HG03558 (cell line): ENCODE measurements at regions not wholly inside any gene's neighbourhood (a gene's known extent, or its start where the extent isn't known, plus 50 kb on each side); places are given as distances from the start of the nearest gene placed in this dataset.

Experiments used
- ATAC-seq: cut with Tn5 transposase; IDR thresholded peaks from one replicate; pipeline ENCODE4 v1.9.1; 2021; ENCODE audit warnings: moderate number of reproducible peaks; ENCODE audit not compliant: unreplicated experiment; ENCODE audit errors: extremely low read depth

DNA sequence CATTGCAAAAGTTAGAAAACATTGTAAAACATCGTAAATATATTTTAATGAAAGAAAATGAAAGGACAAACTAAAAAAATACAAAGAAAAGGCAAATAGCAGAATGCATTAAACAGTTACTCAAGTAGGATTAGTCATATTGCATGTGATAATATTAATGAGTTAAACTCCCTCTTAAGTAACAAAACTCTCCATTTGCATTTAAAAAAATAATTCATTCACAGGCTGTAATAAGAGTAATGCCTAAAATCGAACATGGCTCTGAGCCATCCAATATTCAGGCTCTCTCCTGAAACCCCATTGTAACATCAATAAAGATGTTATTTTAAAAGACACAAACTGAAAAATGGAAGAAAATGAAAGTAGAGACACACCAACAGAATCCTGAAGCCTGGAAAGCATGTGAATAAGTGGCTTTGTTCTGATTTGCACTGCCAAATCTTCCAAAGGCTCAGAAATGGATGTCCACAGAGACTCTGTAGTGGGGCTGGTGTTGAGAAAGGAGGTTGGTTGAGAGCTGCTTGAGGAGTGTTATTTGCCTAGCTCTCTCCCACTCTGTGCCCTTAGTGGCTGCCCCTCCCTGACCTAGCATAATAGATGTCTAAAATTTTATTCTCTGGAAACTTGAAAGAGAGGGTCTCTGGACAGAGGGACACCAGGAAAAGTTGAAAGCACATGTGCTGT is 268.3 kb upstream of the MEOX2 start:
- no peak for ATAC-seq

DNA sequence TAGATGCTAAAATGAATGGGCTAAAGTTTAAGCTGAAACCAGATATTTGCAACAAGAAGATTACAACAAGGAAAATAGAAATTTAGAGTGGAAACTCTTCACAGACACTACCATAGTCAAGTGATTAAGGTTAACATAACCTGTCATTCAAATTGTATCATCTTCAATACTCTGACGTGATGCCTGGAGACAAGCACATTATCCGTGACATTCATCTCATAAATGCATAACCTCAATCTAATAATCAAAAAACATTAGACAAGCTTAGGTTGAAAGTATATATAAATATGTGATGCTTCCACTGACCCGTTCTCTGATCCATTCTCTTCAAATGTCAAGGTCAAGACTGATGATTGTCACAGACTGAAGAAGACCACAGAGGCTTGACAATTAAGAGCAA is 263.8 kb upstream of the MEOX2 start:
- ATAC-seq = no peak

DNA sequence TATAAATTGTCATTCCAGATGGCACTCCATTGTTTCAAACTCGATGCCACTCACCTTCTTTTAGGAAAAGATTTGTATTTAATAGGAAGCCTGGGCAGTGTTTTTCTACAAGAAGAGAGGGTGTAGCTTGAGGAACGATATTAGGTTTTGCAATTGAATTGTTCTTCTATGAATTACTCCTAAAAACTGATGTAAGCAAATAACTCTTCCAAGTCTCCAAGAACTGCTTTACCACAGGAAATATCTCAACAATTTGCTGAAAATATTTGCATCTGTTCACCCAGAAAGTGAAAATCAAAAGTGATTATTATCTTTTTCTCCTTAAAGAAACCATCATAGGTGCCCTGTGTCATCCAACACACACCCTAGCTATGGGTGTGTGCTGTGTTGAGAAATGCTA is 261.3 kb upstream of the MEOX2 start:
- no peak for ATAC-seq

DNA sequence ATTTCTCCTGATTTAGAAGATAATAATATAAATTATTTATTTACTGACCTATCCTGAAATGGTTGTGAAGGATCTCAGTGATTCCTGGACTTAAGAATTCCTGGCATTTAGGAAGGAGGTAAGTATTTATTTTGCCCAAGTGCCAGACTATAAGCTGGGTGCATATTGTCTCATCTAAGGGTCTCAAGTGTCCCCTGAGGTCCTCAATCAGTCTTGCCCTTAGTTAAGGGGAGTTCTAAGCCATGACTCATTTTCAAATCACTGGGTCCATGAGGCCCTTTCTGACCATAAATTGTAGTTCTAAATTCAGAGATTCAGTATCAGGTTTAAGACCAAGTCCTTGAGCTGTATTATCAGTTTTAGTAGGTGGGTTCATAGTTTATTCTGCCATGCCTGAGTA is 251.6 kb upstream of the MEOX2 start:
- no peak for ATAC-seq

DNA sequence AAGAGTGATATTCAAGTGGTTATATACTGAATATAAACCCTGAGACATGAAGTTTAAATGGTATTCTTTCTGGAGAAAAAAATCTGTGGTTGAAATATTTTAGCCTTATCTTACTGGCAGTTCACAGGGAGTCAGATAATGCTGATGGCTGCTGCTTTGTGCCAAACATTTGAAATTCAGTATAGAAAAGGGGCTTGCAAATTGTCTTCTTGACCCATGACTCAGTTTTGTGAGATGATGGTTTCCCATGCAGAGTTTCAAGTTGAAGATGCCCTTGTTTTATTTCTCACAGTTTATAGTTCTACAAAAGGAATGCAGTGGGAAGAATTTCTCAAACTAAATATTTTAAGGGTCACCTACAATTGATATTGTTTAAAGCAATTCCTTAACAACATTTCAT is 251.1 kb upstream of the MEOX2 start:
- no peak for ATAC-seq

DNA sequence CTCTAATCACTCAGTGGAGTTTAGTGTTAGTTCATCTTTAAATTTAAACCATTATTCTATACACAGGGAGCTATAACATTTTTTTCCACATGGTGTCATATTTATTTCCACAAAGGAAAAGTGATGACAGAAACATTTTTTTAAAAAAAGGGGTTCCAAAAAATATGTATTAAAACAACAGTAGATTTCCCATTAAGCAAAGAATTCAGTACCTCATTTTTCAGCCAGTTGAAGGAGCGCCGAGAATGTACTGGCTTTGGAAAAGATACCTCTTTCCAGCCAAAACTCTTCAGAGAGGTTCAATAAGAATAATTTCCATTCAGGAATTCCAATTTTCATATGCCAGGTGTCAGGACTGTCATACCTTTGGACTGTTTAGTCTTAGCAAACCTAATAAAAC is 250.5 kb upstream of the MEOX2 start:
- ATAC-seq = no peak

DNA sequence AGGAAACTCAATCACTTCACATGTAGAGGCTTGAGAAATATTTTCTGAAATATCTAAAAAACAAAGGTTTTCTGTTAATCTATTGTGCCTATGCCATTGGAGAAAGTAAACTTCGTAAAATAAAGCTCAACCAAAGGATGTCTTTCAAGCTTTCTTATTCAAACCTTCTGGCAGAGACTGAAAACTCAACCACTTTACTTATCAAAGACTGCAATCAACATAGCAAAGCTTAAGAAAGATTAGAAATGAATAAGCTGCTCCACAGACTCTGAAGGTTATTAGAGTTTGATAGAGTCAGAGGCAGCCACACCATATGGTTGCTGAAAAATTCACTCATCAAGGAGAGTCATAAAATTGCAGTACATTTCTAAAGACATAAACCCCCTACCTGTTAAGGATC is 245.8 kb upstream of the MEOX2 start:
- no peak for ATAC-seq

DNA sequence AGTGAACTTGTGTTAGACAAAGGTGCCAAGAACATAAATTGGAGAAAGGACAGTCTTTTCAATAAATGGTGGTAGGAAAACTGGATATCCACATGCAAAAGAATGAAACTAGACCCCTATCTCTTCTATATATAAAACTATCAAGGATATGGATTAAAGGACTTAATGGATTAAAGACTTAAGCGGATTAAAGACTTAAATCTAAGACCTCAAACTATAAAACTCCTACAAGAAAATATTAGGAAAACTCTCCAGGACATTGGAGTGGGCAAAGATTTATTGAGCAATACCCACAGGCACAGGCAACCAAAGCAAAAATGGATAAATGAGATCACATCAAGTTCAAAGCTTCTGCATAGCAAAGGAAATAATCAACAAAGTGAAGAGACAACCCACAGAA is 242.9 kb upstream of the MEOX2 start:
- ATAC-seq = no peak

DNA sequence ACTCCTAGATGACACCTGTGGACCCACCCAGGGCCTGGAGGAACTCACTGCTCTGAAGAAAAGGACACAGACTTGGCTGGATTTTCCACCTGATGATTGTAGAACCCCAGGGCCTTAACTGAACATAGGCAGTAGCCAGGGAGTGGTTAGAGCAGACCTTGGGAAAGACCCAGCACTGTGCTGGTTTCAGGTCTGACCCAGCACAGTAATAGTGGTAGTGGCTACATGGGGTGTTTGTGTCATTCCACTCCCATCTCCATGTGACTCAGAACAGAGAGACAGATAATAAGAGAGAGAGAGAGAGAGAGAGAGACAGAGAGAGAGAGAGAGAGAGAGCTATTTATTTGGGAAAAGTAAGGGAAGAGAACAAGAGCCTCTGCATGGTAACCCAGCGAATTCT is 239.1 kb upstream of the MEOX2 start:
- ATAC-seq = no peak

DNA sequence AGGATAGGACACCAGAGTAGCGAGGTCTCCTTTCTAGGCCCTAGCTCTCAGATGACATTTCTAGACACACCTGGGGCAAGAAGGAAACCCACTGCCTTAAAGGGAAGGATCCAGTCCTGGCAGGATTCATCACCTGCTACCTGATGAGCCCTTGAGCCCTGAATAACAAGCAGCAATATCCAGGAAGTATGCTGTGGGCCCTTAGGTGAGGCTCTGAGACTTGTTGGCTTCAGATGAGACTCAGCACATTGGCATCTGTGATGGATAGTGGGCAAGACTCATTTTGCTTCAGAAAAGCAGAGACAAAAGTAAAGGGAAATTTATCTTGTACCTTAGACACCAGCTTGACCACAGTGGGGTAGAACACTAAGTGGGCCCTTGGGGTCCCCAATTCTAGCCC is 238.4 kb upstream of the MEOX2 start:
- no peak for ATAC-seq

DNA sequence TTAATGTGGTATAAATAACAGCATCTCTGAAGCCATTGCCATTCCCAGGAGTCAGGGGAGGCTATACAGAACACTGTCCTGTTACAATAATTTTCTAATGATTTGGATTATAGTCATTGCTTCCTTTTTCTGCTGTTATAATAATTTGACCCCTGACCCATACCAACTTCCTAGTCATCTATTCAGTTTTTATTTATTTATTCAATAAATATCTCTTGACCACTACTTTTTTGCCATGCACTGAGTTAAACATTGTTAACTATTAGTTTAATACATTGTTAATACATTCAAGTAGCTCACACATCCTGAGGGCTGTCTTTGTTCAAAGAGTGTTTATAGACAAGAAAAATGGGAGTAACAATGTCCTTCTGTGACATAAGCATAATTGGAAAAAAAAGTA is 235.5 kb upstream of the MEOX2 start:
- no peak for ATAC-seq

DNA sequence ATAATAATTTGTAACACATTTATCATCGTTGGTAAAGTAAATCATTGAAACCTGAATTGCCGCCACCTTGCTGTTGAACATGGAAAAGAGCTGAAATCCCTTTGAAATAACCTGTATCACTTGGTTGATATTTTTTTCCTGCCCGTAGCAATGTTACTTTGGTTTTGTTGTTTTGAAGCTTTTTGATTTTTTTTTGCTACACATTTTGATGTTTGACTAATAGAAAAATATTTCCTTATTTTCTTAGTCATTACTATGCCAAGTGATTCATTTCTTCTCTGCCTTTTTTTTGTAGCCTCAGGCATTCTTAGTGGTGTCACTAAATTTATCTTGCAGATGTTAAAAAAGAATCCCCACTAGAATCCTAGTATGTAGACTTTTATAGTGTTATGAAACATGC is 235.1 kb upstream of the MEOX2 start:
- no peak for ATAC-seq

DNA sequence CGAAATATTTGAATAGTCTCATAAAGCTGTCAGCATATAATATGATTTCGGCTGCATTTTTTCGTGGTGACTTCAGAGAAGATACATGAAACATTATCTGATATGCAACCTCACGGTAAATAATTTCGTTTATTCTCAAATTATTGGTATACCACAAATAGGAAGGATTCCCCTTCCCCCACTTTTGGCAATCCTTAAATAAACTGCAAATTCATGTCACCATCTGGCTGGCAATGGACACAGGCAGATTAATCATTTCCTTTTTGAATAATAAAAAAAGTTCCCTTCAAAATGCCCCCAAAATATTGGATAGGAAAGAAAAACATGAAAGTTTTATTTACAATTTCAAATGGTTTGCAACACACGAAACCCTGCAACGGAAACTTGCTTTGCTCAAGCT is 234.5 kb upstream of the MEOX2 start:
- ATAC-seq = no peak

DNA sequence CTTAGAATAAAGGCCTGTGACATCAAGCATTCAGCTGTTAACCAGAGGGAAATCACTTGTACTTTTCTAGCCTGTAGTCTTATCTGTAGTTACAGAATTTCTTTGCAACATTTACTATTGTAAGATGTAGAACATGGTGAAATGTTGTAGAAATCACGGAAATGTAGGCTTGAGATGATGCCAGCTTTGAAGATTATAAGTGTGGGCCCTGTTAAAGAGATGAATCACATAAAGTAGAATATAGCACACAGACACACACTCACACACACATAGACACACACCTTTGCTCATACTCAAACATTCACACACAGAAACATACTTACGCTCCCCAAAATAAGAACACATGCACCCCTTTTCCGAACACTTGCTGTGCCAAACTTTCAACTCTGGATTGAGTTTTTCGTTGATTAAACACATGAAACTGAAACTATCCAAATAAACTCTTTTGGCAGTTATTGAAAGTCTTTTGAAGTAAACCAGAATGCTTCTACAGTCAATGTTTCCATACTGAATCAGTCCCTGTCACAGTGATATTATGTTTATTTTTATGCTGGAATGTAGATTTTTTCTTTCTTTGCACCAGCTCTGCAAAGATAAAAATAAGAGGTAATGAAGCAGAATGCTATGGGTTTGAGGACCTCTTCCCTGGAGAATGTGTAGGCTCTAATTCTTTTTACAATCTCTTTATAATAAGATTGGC is 230.3 kb upstream of the MEOX2 start:
- no peak for ATAC-seq

DNA sequence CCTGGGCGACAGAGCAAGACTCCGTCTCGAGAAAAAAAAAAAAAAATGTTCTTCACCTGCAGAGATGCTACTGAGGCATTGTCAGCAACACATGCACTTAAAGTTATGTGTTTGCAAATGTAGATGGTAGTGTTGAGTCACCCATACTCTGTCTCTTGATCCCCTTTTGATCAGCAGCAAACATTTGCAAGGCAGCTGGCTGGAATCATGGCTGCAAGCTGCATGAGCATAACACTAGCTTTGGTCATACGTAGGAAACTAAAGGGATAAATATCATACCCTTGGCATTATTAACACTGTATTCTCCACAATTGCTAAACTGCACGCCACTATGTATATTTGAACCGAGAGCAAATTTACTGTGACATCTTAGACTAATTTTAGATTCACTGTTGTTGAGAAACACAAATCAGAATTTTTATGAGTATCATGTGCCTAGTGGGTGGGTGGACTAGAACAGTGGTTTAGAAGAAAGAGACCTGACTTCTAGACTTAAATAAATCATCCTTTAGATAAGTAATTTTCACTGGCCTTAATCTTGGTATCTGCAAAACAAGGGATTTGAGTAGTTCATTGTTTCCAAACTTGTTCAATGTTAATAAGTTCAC is 229.3 kb upstream of the MEOX2 start:
- no peak for ATAC-seq

DNA sequence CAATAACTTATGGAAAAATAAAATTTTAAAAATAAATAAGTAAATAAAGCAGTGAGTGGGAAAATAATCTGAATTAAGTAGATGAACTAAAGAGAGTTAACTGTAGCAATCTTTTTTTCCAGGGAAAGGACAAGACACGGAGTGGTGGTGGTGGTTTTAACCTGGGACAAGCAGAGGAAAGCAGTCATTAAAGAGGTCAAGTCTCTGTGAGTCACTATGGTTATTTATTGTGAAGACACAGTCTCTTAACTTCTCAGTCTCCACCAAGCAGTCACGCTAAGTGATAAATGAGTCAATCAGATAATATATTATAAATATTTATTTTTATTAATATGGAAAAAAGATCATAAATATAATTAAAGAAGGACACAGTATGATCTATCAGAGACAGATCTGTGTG is 228.1 kb upstream of the MEOX2 start:
- ATAC-seq = no peak

DNA sequence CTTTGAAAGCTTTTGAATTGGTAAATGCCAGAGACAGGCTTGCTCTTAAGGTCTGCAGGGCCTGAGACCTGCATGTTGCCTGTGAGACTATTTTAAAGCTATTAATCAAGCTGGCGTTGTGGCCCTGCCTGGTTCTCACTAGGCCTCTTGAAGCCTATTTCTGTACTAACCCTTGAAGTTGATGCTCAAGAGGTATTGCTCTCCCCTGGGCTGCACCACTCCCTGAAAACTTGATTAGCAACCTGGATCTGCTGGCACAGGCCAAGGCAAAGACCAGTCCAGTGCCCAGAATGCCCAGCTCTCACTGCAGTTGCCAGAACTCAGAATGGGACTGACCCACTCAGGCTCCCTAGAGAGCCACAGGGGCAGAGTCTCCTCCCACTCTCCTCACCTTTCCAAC is 220.0 kb upstream of the MEOX2 start:
- ATAC-seq = no peak

DNA sequence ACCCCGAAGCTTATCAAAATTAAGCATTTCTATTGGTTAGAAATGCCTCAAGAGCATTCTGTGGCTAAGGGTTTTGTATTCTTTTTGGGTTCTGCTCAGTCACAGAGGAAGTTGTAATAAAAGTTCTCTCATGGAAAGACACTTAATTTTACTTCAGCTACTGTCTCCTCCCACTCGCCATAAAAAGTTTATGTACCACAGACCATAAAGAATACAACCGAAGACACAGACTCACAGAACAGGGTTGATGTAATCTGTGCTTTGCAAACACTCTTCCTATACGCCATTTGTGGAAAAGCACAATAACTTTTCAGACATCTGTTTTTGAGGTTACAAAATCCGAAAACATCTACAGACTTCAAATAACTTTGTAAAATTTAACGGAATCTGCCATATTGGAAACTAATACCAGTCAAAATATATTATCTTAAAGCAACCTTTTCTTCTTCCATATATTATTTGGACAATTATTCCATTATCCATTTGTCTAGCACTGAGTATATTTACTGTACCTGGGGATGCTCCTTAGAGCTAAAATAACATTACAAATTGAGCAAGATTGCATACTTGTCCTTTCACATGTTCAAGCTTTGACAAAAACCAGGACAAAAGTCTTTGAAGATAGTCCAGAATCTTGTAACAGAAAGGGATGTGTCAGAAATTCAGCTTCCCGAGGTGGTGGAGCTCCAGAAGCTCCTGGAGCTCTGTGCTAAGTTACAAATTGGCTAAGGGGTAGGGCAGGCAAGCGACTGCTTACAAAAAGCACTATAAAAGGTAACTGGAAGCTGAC is 219.0 kb upstream of the MEOX2 start:
- ATAC-seq = no peak

DNA sequence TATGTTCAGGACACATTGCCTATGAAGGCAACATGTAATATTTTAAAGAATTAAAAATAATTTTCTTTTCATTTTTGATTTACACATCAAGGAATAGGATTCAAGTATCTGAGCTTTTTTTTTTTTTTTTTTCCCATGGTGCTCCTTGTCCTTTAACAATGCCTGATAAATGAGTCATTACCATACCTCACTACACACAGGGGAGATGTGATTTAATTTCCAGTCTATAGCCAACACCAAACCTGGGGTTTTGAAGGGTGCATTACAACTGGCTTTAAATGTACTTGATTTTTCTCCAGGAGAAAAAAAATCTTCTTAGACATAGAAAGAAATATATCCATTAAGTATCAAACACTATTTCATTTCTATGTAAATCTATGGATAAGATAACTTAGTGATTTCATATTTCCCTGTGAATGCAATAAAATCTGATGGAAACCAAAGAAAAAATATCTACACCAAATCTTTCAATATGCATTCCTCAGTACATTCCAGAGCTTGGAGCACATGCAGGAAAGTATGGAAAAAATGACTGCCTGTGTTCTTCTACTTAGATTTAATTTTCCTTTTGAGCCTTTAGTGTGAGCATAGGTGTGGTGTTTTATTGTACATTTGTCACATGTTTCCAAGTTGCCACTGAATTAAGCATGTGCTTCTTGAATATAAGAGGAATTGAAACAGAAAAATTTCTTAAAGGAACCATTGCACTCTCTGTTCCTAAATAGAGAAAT is 204.8 kb upstream of the MEOX2 start:
- no peak for ATAC-seq

DNA sequence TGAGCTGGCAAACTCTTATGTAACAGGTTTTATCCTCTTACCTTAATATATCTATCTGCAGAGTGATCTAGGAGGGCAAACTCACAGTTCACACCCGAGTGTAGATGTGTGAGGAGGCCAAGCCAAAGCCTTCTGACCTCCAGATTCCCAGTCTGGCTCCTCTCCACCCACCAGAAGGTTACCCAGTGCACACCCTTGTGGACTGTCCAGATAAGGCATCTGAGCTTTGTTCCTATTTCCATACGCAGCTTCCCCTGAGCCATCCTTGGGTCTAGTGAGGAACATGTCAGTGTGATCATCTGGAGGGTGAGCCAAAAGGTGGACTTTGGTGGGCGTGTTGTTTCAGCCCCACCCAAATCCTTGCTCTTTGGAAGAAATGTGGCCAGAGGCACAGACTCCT is 203.0 kb upstream of the MEOX2 start:
- ATAC-seq = no peak
